Kasumi-1 (cell line): ENCODE measurements at regions not wholly inside any gene's neighbourhood (a gene's known extent, or its start where the extent isn't known, plus 50 kb on each side); places are given as distances from the start of the nearest gene placed in this dataset.
"Not testable (repeated sequence)": the region's sequence is repeated elsewhere in the genome, so short reads cannot be mapped to it uniquely, and the experiment has no call there.

ENCODE experiments used
- DNase-seq, 2 experiments: peaks; one replicate each; lab custom pipeline; 2025; lab: John Stamatoyannopoulos, UW

DNA sequence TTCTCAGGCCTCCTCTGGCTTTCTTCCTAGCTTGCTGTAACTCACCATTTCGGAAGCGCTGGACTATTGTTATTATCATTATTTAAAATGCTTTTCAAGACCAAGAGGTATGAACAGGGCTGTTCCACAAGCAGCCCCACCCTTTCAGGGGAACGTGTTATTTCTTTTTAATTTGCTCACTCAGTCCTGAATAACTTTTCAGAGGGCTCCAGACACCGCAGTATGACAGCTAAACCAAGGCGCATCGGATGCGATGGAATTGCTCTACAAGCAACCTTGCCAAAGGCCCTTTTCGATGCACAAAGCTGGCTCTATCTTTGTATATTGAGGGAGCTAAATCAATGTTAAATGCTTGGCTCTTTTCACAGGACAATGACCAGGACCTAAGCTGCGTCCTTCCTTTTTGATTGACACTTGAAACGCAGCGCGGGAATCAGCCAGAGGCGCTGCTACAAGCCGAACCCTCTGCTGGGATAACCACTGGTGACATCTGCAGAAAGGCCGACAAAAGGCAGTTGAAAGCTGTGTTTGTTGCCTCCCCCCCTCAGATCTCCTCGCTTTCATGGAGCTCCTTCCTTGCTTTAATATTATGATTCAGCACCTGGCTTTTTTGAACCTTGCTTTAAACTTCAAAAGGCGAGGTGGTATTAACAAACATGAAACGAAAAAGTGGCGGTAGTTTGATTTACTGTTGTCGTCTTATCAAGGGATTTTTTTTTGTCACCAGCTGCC lies 204.7 kb upstream of the PROX1 start:
- DNase-seq = no peak

DNA sequence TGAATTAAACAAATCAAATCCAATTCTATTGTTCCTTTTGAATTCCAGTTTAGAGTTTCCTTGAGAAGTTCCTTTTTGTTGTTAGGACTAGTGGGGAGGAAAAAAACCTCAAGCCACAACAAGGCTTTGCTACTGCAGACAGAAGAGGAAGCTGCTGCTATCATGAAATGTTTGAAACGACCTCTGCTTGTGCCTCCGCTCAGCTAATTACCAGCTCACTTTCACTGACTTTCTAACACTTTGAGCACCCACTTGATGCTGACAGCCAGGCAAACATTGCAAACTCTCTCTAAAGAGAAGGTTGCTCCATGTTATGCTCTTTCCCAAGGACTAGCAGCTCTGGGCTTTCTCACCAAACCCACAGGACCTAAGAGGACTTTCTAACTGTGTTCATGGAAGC lies 203.9 kb upstream of the PROX1 start:
- DNase-seq = peak; percentile 75 to 76

DNA sequence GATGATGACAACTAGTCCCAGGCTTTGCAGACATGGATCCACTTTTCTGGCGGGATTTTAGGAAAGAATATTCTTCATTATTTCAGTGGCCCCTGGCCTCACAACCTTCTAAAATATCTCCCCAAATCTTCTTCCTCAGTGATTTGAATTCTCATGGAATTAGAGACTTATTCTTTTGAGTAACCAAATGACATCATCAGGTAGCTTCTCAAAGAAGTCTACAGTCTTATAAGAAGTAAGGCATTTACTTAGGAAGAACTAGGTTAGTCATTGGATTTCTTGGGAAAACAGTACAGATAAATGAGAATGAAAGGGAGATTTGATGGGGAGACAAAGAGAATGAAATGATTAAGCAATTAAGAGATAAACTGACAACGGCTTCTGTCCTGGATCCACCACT lies 201.1 kb upstream of the PROX1 start:
- DNase-seq = no peak

GRCh38 chr1:213790565-213790964 lies 197.2 kb upstream of the PROX1 start:
- no peak for DNase-seq

GRCh38 chr1:213793482-213794067 lies 194.2 kb upstream of the PROX1 start:
- DNase-seq = no peak

GRCh38 chr1:213796525-213796924 lies 191.2 kb upstream of the PROX1 start:
- DNase-seq = no peak

DNA sequence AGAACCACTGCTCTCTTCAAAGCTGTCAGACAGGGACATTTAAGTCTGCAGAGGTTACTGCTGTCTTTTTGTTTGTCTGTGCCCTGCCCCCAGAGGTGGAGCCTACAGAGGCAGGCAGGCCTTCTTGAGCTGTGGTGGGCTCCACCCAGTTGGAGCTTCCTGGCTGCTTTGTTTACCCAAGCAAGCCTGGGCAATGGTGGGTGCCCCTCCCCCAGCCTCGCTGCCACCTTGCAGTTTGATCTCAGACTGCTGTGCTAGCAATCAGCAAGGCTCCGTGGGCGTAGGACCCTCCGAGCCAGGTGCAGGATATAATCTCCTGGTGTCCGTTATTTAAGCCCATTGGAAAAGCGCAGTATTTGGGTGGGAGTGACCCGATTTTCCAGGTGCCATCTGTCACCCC lies 179.5 kb upstream of the PROX1 start:
- not testable (repeated sequence) for DNase-seq

- DNase-seq = no peak
These were observed 170.6 kb upstream of the PROX1 start for GRCh38 chr1:213817156-213817555.

DNA sequence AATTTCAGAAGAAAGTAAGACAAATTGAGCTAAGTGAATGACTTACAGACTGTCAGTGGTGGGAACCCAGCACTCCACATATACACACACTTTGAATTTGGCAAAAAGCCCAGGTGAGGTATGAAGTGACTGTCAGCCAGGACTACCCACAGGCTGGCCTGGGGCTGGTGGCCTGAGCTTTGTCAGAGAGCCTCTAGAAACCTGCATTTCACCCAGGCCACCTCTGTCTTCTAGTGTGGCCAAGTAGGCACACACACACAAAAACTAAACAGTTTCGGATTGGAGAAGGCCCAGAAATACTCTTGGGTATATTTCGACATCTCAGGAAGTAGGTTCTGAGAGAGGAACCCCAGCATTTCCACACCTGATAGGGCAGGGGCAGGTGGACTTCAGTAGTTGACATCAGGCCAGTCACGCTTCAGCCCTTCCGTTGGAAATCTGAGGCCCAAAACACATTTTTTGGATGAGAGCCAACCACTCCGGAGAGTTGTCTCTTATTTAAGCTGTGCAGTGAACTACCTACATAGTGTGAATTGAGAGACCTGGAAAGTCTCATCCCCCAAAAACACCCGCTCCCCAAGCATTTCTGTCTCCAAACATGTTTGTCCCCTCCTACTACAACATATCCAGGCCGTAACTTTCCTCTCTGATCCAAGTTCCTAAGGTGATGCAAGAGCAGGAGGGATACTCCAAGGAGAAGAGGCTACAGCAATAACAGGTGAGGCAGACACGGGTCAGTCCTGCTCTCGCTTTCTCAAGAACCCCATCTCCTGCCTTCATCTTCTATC lies 167.2 kb upstream of the PROX1 start:
- no peak for DNase-seq

- no peak for DNase-seq
These were observed 166.4 kb upstream of the PROX1 start for GRCh38 chr1:213821175-213821942.

GRCh38 chr1:213821943-213822334 lies 165.8 kb upstream of the PROX1 start:
- DNase-seq = no peak

- DNase-seq = no peak
These were observed 160.9 kb upstream of the PROX1 start for GRCh38 chr1:213826891-213827290.

- DNase-seq = no peak
These were observed 158.9 kb upstream of the PROX1 start for GRCh38 chr1:213828867-213829266.

- DNase-seq = no peak
These were observed 158.0 kb upstream of the PROX1 start for GRCh38 chr1:213829780-213830179.

GRCh38 chr1:213830371-213830770 lies 157.4 kb upstream of the PROX1 start:
- DNase-seq = no peak

- DNase-seq = no peak
These were observed 147.2 kb upstream of the PROX1 start for GRCh38 chr1:213840575-213840974.

GRCh38 chr1:213844632-213845031 lies 143.1 kb upstream of the PROX1 start:
- no peak for DNase-seq

DNA sequence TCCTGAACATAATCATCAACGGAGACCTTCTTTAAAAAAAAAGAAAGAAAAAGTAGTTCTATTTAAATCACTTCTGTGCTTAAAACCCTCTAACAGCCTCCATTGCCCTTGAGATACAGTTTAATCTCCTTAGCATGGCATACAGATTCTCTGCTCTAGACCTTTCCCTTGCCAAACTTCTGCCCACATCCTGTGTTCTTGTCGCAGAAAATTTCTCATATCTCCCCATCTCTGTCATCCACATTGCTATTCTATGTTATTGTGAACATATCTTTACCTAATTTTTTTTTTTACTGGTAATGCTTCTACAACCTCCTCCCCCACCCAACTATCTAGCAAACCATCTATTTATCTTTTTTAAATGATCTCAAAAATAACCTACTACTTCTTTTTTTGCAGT lies 135.7 kb upstream of the PROX1 start:
- DNase-seq = no peak

- DNase-seq = no peak
These were observed 129.2 kb upstream of the PROX1 start for GRCh38 chr1:213858581-213858980.

DNA sequence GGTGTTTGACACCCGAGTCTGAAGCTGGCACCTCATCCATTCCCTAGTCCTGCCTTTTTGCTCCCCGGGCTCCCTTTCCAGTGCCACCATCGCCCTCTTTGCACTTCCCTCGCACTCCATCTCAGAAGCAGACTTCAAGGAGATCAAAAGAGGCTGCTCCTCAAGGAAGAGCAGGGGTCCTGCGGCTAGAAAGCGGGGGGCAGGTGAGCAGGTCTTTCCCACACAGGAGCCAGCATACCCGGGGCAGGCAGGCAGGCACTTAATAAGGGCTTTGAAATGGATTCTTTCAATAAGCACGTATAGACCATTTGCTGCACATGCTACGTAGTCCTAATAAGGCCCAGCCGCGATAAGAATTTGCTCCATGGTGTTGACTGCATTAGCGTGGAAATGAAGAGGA lies 125.9 kb upstream of the PROX1 start:
- DNase-seq = no peak

GRCh38 chr1:213864091-213864490 lies 123.7 kb upstream of the PROX1 start:
- no peak for DNase-seq

GRCh38 chr1:213868482-213868881 lies 119.3 kb upstream of the PROX1 start:
- no peak for DNase-seq
